ENCODE measurements at regions not wholly inside any gene's neighbourhood (a gene's known extent, or its start where the extent isn't known, plus 50 kb on each side); places are given as distances from the start of the nearest gene placed in this dataset.

GRCh38 chr9:103261951-103262350 is 266.8 kb downstream of the CYLC2 start:
- Histone ChIP-seq H4K20me1 (ENCODE audit: low read length) (no peaks in the 10 kb centered on the region), H3K9me2 (replicated peaks; ENCODE audit: low read length) (no peaks in the 10 kb centered on the region), H3K9ac (ENCODE audit: low read length) (no peak overlapping the region), H3K79me2 (ENCODE audit: low read length) (no peaks in the 10 kb centered on the region), H3K36me3 (ENCODE audit: low read depth, low read length) (no peaks in the 10 kb centered on the region), H3K4me1 (ENCODE audit: insufficient read depth, low read length) (no peaks in the 10 kb centered on the region), H3K9me3 (ENCODE audit: low read length) (no peaks in the 10 kb centered on the region), H3K4me3 (ENCODE audit: low read length) (no peak overlapping the region), H3K27me3 (ENCODE audit: low read length) (no peaks in the 10 kb centered on the region), H2AFZ (ENCODE audit: low read length) (no peak overlapping the region), H3K27ac (ENCODE audit: low read length) (no peak overlapping the region), H3K4me2 (ENCODE audit: low read length) (no peak overlapping the region), H3F3A (ENCODE audit: low read length, unreplicated experiment) (no peaks in the 10 kb centered on the region)
- no peak for DNase-seq
- no peak for ATAC-seq
- no TSS peak for BruUV-seq (replicated peaks)
- ChIA-PET POLR2A (ENCODE audit: unreplicated experiment) (no interaction called here), CTCF (no interaction called here)
- TF ChIP-seq, protein P1, sequence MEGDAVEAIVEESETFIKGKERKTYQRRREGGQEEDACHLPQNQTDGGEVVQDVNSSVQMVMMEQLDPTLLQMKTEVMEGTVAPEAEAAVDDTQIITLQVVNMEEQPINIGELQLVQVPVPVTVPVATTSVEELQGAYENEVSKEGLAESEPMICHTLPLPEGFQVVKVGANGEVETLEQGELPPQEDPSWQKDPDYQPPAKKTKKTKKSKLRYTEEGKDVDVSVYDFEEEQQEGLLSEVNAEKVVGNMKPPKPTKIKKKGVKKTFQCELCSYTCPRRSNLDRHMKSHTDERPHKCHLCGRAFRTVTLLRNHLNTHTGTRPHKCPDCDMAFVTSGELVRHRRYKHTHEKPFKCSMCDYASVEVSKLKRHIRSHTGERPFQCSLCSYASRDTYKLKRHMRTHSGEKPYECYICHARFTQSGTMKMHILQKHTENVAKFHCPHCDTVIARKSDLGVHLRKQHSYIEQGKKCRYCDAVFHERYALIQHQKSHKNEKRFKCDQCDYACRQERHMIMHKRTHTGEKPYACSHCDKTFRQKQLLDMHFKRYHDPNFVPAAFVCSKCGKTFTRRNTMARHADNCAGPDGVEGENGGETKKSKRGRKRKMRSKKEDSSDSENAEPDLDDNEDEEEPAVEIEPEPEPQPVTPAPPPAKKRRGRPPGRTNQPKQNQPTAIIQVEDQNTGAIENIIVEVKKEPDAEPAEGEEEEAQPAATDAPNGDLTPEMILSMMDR (conservative IDR thresholded peaks at IDR 0.05; ENCODE audit: low read depth, low read length) = no peak
- intact Hi-C loops (cut with micrococcal nuclease) = no loop called here

DNA sequence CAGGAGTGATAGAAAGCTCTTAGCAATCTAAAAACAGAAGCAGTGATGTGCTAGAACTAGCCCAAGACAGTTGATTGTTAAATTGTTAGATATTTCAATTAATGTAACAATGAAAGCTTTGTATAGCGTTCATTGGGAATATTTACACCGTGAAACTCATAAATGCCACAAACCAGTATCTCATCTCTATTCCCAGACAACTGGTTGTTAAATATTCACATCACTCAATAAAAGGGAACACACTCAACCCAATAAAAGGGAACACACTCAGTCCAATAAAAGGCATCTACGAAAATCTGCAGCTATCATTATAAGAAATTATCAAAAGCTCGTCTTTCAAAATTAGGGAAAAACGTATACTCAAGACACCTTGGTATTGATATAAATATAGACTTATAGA is 270.9 kb downstream of the CYLC2 start:
- no peak for ATAC-seq
- TF ChIP-seq EZH2phosphoT487 (IDR thresholded peaks at IDR 0.05; ENCODE audit: borderline replicate concordance, low read length) = no peak
- TF ChIP-seq, protein P1 (conservative IDR thresholded peaks at IDR 0.05; ENCODE audit: low read depth, low read length) = no peak
- no peak for TF ChIP-seq EZH2 (IDR thresholded peaks at IDR 0.05; ENCODE audit: low read length, unreplicated experiment)
- intact Hi-C loops (cut with micrococcal nuclease) = no loop called here

GRCh38 chr9:103277240-103277639 is 282.1 kb downstream of the CYLC2 start:
- no peak for DNase-seq
- Histone ChIP-seq H4K20me1 (ENCODE audit: low read length) (no peaks in the 10 kb centered on the region), H3K79me2 (ENCODE audit: low read length) (no peaks in the 10 kb centered on the region), H3K4me2 (ENCODE audit: low read length) (no peak overlapping the region), H3K4me3 (ENCODE audit: low read length) (no peak overlapping the region), H3F3A (ENCODE audit: low read length, unreplicated experiment) (no peaks in the 10 kb centered on the region), H3K36me3 (ENCODE audit: low read depth, low read length) (no peaks in the 10 kb centered on the region), H3K27me3 (ENCODE audit: low read length) (no peaks in the 10 kb centered on the region), H2AFZ (ENCODE audit: low read length) (no peak overlapping the region), H3K9ac (ENCODE audit: low read length) (no peak overlapping the region), H3K27ac (ENCODE audit: low read length) (no peak overlapping the region), H3K4me1 (ENCODE audit: insufficient read depth, low read length) (no peaks in the 10 kb centered on the region), H3K9me3 (ENCODE audit: low read length) (0 out of 2 replicates have a peak, but pooled peaks cover 5% of the 10 kb centered on the region), H3K9me2 (replicated peaks; ENCODE audit: low read length) (no peaks in the 10 kb centered on the region)
- intact Hi-C loops (cut with micrococcal nuclease) = no loop called here
- no peak for ATAC-seq
- no TSS peak for BruUV-seq (replicated peaks)
- ChIA-PET CTCF (no interaction called here), POLR2A (ENCODE audit: unreplicated experiment) (no interaction called here)
- TF ChIP-seq, protein P1 (conservative IDR thresholded peaks at IDR 0.05; ENCODE audit: low read depth, low read length) = no peak
- TF ChIP-seq EZH2phosphoT487 (IDR thresholded peaks at IDR 0.05; ENCODE audit: borderline replicate concordance, low read length) = no peak
- TF ChIP-seq EZH2 (IDR thresholded peaks at IDR 0.05; ENCODE audit: low read length, unreplicated experiment) = no peak

More for the DNA sequence above, 270.9 kb downstream of the CYLC2 start:
- H3K4me2 ChIP-seq (ENCODE audit: low read length) = no peak overlapping the region
- no peaks in the 10 kb centered on the region for H3K9me2 ChIP-seq (replicated peaks; ENCODE audit: low read length)
- H3K9ac ChIP-seq (ENCODE audit: low read length) = no peak overlapping the region
- H3K4me1 ChIP-seq (ENCODE audit: insufficient read depth, low read length) = no peaks in the 10 kb centered on the region
- H3K27ac ChIP-seq (ENCODE audit: low read length) = no peak overlapping the region
- ChIA-PET POLR2A (ENCODE audit: unreplicated experiment) (no interaction called here), CTCF (no interaction called here)
- no peaks in the 10 kb centered on the region for H3K79me2 ChIP-seq (ENCODE audit: low read length)
- no peaks in the 10 kb centered on the region for H4K20me1 ChIP-seq (ENCODE audit: low read length)
- no peak overlapping the region for H3K4me3 ChIP-seq (ENCODE audit: low read length)
- H3K9me3 ChIP-seq (ENCODE audit: low read length) = no peaks in the 10 kb centered on the region
- H3K27me3 ChIP-seq (ENCODE audit: low read length) = no peaks in the 10 kb centered on the region
- H2AFZ ChIP-seq (ENCODE audit: low read length) = no peak overlapping the region
- no peak for DNase-seq
- H3F3A ChIP-seq (ENCODE audit: low read length, unreplicated experiment) = no peaks in the 10 kb centered on the region
- no peaks in the 10 kb centered on the region for H3K36me3 ChIP-seq (ENCODE audit: low read depth, low read length)
- no TSS peak for BruUV-seq (replicated peaks)
